Prostate gland (tissue), 1 donor: ENCODE measurements at regions not wholly inside any gene's neighbourhood (a gene's known extent, or its start where the extent isn't known, plus 50 kb on each side); places are given as distances from the start of the nearest gene placed in this dataset.

Experiments used
- POLR2A ChIP-seq: fragments of 450-650 bp; IDR thresholded peaks from one replicate; pipeline ENCODE4 v1.6.1; 2016; ENCODE audit warnings: antibody characterized with exemption, mild to moderate bottlenecking
- POLR2AphosphoS5 ChIP-seq: sonication (generic); formaldehyde crosslinking; IDR thresholded peaks from one replicate; pipeline ENCODE4 v1.6.1; 2017; ENCODE audit warnings: antibody characterized with exemption

- TF ChIP-seq POLR2AphosphoS5 (no peak), POLR2A (no peak)
These were observed 678.3 kb upstream of the ID2 start for GRCh38 chr2:8003462-8004075.
